IgD-negative memory B cell (primary cell): ENCODE measurements at regions not wholly inside any gene's neighbourhood (a gene's known extent, or its start where the extent isn't known, plus 50 kb on each side); places are given as distances from the start of the nearest gene placed in this dataset.

Experiments used
- H3K27ac Mint-ChIP-seq, 3 donors: one replicate each; pipeline ENCODE4 v1.8.0; 2020 to 2022; ENCODE audit warnings: mild to moderate bottlenecking in 3 of 3, mixed read lengths in 3 of 3, moderate library complexity in 1 of 3
- H3K27me3 Mint-ChIP-seq: one replicate; pipeline ENCODE4 v1.8.0; 2021; ENCODE audit warnings: mixed read lengths
- H3K36me3 Mint-ChIP-seq: one replicate; pipeline ENCODE4 v1.8.0; 2020; ENCODE audit warnings: mild to moderate bottlenecking, mixed read lengths
- H3K4me1 Mint-ChIP-seq, 3 donors: one replicate each; pipeline ENCODE4 v1.8.0; 2020 to 2022; ENCODE audit warnings: mixed read lengths in 3 of 3, mild to moderate bottlenecking in 1 of 3
- H3K4me3 Mint-ChIP-seq, 4 donors: one replicate each; pipeline ENCODE4 v1.8.0; 2020 to 2022; ENCODE audit warnings: mild to moderate bottlenecking in 4 of 4, mixed read lengths in 4 of 4, moderate library complexity in 3 of 4
- H3K9me3 Mint-ChIP-seq, 3 donors: one replicate each; pipeline ENCODE4 v1.8.0; 2020 to 2021; ENCODE audit warnings: mixed read lengths in 3 of 3, mild to moderate bottlenecking in 1 of 3

DNA sequence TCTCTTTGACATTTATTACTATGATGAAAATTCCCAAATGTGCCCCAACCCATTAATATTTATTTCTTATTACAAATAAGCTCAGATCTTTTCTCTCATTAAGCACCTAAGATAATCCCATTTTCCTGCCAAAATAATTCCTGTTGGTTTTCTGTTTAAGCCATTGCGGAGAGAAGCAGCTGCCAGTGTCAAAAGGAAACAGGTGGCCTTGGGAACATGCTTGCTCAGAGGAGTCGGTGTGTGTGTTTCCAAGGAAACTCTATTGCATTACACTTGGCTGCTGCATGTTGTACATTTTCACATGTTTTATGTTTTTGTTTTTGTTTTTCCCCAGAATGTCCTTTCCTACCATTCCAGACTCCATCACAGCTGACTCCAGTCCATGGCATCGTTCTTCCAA is 56.4 kb downstream of the CD24 start:
- Mint-ChIP-seq H3K9me3 (peaks cover 0 to 2% (median 0%) of the 10 kb centered on the region in 3 donors), H3K27ac (no peak overlapping the region)

DNA sequence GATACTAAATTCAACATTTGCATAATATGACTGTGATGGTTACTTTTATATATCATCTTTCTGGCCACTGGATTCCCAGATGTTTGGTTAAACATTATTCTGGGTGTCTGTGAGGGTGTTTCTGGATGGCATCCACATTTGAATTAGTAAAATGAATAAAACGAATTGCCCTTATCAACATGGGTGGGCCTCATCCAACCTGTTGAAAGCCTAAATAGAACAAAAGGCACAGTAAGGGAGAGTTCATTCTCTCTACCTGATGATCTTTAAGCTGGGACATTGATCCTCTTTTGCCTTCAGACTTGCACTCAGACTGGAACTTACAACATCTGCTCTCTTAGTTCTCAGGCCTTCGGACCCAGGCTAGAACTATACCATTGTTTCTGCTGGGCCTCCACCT is 57.6 kb downstream of the CD24 start:
- H3K4me1 Mint-ChIP-seq = peaks cover 0 to 4% (median 4%) of the 10 kb centered on the region in 3 donors
- peaks cover 0 to 2% (median 0%) of the 10 kb centered on the region in 3 donors for H3K9me3 Mint-ChIP-seq
- H3K36me3 Mint-ChIP-seq = peaks cover 2% of the 10 kb centered on the region
- no peak overlapping the region for H3K27ac Mint-ChIP-seq
- H3K27me3 Mint-ChIP-seq = no peaks in the 10 kb centered on the region
- H3K4me3 Mint-ChIP-seq = no peak overlapping the region

More for the DNA sequence above, 56.4 kb downstream of the CD24 start:
- H3K4me1 Mint-ChIP-seq = peaks cover 0 to 4% (median 0%) of the 10 kb centered on the region in 3 donors
- no peak overlapping the region for H3K4me3 Mint-ChIP-seq
- H3K27me3 Mint-ChIP-seq = no peaks in the 10 kb centered on the region
- peaks cover 2% of the 10 kb centered on the region for H3K36me3 Mint-ChIP-seq

DNA sequence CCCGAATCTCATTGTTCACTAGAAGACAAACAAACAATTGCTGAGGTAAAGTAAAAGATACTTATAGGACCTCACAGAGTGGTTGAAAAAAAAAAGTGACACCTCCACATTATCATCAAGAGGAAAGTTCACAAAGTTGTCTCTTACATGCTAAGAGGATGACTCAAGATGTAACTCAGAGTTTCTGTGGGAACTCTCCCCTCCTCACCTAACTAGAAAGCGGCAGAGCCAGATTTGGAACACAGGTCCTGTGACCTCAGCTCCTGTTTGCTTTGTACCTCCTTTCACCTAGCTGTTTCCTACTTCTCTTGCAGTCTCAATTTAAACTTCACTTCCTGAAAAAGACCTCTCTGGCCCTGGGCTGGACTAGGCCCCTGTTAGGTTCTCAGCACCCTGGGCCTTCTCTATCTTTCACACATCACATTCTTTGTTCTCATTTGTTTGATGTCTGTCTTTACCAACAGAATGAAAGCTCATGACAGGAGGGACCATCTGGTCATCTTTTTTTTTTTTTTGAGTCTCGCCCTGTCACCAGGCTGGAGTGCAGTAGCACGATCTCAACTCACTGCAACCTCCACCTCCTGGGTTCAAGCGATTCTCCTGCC is 60.8 kb downstream of the CD24 start:
- H3K9me3 Mint-ChIP-seq = peaks cover 0 to 2% (median 0%) of the 10 kb centered on the region in 3 donors
- peaks cover 2% of the 10 kb centered on the region for H3K36me3 Mint-ChIP-seq
- no peaks in the 10 kb centered on the region for H3K27me3 Mint-ChIP-seq
- H3K4me3 Mint-ChIP-seq = no peak overlapping the region
- peaks cover 0 to 5% (median 4%) of the 10 kb centered on the region in 3 donors for H3K4me1 Mint-ChIP-seq
- peak overlapping the region in 1 of 3 donors; percentile 17 for H3K27ac Mint-ChIP-seq

DNA sequence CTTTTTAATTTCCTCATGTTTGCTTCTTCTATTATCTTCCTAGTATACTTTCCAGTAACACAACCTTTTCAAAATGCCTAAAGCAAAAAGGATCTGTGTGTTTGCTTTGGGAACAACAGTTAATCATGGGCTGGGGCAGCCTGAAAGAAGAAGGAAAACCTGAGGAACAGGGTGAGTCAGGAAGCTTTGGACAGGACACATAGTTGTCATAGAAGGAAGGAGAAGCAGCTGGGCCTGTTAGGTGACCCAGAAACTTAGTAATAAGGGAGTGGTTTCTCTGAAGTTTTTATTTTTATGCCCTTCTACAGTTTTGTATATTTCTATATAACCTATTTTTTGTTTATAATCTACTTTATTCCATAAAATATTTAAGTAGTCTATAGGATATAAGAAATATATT is 61.4 kb downstream of the CD24 start:
- no peak overlapping the region for H3K27ac Mint-ChIP-seq
- H3K27me3 Mint-ChIP-seq = no peaks in the 10 kb centered on the region
- H3K9me3 Mint-ChIP-seq = peaks cover 0 to 2% (median 0%) of the 10 kb centered on the region in 3 donors
- H3K36me3 Mint-ChIP-seq = peaks cover 2% of the 10 kb centered on the region
- H3K4me1 Mint-ChIP-seq = peaks cover 0 to 5% (median 4%) of the 10 kb centered on the region in 3 donors
- H3K4me3 Mint-ChIP-seq = no peak overlapping the region

DNA sequence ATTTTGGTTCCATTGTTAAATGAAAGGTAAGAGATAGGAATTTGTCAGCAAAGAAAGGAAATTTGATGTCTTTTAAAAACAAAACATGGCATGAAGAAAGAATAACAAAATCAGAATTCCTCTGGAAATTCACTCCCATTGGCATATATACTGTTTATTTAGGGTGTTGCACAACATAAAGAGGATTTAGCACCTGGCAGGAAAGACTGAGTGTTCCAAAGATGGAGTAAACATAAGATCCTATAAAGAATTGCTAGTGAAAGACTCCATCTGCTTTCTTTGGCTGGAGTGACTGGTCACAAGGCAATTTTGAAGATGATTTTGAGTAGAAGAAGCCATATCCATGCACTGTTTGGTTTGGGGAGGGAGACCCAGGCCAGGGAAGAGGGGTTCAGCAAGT is 62.4 kb downstream of the CD24 start:
- Mint-ChIP-seq H3K36me3 (no peaks in the 10 kb centered on the region), H3K4me1 (peaks cover 0 to 8% (median 4%) of the 10 kb centered on the region in 3 donors), H3K9me3 (peaks cover 0 to 2% (median 0%) of the 10 kb centered on the region in 3 donors), H3K27me3 (no peaks in the 10 kb centered on the region), H3K27ac (no peak overlapping the region), H3K4me3 (no peak overlapping the region)

DNA sequence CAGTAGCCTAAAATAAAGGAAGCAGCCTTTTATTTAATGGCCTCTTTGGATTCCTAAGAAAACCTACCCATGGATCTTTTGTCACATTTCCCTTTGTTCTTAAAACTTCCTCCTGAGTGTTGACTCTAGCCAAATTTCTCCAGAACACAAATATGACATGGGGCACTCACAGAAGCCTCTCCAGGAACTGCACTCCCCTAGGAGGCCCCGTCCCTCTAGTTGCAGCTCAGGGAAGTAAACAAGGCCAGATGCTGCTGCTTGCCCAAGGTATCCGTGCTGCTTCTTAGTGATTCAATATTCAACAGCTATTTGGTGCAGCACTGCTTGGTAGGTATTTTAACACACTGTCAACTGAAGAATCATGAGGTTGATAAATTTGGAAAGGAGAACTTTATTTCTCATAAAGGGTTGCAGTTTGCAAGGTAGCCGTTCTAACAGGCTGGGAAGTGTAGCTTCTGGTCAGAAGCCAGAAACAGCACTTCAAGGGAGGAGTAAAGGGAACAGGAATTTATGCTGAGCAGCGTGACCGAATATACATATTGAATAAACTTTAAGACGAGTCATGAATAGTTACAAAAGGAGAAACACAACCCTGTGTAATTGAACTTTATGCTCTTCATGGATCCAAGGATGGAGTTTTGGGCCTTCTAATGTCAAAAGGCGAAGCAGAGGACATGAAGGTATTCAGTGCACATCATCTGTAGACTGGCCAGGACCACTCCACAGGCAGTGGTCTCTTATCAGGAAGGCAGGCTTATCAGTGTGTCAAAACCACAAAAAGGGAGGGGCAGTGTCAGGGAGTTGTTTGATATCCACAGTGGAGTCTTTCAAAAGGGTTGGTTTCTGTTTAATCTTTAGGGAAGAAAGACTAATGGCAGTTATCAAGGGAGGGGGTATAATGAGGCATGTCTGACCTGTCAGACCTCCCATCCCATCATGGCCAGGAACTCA is 63.3 kb downstream of the CD24 start:
- H3K27ac Mint-ChIP-seq = peak overlapping the region in 1 of 3 donors; percentile 31
- no peaks in the 10 kb centered on the region for H3K27me3 Mint-ChIP-seq
- H3K36me3 Mint-ChIP-seq = no peaks in the 10 kb centered on the region

DNA sequence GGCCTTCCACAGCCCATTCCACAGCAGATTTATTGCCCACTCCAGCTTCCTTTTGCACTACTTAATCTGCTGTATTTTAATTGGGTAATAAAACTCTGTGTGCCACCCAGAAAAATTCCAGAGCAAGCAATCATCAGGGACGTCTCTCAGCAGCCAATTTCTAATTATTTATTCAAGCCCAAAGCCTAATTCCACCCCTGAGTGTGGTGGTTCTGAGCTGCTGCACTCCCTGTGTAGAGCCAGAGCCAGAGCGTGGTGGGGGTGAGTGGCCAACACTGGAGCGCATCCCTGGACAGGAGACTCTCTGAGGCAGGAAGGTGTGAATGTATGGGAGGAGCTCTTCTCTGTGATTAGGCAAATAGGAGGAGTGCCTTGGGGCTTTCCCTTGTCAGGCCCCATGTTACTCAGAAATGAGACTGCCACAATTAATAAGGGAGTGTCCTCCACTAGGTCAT is 66.1 kb downstream of the CD24 start:
- Mint-ChIP-seq H3K9me3 (peaks cover 0 to under 1% (median 0%) of the 10 kb centered on the region in 3 donors), H3K4me3 (no peak overlapping the region), H3K27me3 (no peaks in the 10 kb centered on the region), H3K27ac (peak overlapping the region in 1 of 3 donors; percentile 4), H3K4me1 (peaks cover 0 to 5% (median 4%) of the 10 kb centered on the region in 3 donors), H3K36me3 (no peaks in the 10 kb centered on the region)

More for the DNA sequence above, 63.3 kb downstream of the CD24 start:
- Mint-ChIP-seq H3K9me3 (peaks cover 0 to 2% (median 0%) of the 10 kb centered on the region in 3 donors), H3K4me3 (no peak overlapping the region), H3K4me1 (peaks cover 0 to 8% (median 4%) of the 10 kb centered on the region in 3 donors)

DNA sequence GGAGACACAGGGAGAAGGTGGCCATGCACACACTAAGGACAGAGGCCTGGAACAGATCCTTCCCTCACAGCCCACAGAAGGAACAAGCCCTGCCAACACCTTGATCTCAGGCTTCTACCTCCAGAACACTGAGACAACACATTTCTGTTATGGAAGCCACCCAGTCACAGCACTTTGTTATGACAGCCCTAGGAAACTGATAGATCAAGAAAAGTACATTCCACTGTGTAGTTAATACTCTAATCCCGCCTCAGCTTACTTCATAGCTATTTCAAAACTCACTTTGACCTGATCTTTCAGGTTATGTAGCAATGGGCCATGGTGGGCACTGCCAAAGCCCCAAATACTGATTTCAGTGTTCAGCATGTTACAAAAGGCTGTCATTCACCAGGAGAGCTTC is 66.8 kb downstream of the CD24 start:
- Mint-ChIP-seq H3K9me3 (peaks cover 0 to 1% (median under 1%) of the 10 kb centered on the region in 3 donors), H3K4me1 (peaks cover 0 to 5% (median 2%) of the 10 kb centered on the region in 3 donors), H3K27ac (no peak overlapping the region), H3K4me3 (no peak overlapping the region), H3K27me3 (no peaks in the 10 kb centered on the region), H3K36me3 (no peaks in the 10 kb centered on the region)

DNA sequence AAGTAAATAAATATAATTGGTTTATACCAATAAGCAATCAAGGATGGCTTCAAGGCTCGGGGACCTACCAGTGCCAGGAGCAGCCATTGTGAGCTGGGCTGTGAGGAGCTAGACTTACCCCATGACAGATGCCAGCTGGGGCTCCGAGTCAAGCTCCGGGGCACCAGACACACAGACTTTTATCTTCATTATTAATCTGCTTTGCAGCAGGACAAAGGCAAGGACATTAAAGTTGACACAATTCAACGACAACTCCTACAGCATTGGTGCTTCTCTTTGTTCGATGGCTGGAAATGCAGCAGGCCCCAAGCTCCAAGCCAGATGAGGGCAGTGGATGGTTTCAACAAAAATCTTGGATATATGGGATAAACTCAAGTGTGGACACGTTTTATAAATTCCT is 68.3 kb downstream of the CD24 start:
- Mint-ChIP-seq H3K9me3 (peaks cover 1 to 9% (median 4%) of the 10 kb centered on the region in 3 donors), H3K4me1 (peaks cover 0 to 3% (median 0%) of the 10 kb centered on the region in 3 donors), H3K36me3 (no peaks in the 10 kb centered on the region), H3K4me3 (no peak overlapping the region), H3K27ac (no peak overlapping the region), H3K27me3 (no peaks in the 10 kb centered on the region)

DNA sequence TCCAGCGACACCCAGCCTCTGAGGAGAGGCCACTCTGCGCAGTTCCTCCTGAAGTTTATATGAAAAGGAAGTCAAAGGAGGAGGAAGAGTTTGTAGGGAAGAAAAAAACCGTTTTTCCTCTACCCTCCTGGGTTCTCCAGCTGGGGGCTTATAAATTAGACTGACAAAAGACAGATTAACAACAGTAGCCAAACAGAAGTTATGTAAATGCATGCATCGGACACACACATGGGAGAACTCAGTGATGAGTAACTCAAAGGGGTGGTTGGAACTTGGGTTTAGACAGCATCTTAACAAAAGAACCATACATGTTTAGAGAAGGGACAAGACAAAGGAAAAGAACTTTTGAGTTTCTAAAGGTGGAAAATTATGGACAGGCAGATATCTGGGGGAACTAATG is 71.2 kb downstream of the CD24 start:
- peaks cover 4% of the 10 kb centered on the region for H3K36me3 Mint-ChIP-seq
- H3K27ac Mint-ChIP-seq = no peak overlapping the region

DNA sequence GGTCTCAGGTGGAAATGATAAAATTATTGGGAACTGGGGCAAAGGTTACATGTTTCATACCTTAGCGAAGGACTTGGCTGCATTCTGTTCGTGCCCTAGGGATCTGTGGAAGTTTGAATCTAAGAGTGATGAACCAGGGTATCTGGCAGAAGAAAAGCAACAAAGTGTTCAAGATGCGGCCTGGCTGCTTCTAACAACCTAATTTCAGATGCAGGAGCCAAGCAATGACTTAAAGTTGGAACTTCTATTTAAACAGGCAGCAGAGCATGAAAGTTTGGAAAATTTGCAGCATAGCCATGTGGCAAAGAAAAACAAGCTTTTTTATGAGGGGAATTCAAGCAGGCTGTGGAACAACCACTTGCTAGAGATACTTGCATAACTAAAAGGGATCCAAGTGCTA is 73.5 kb downstream of the CD24 start:
- peaks cover 3 to 16% (median 10%) of the 10 kb centered on the region in 3 donors for H3K9me3 Mint-ChIP-seq
- H3K27ac Mint-ChIP-seq = peak overlapping the region in 1 of 3 donors; percentile 24
- no peaks in the 10 kb centered on the region for H3K27me3 Mint-ChIP-seq
- H3K36me3 Mint-ChIP-seq = peaks cover 4% of the 10 kb centered on the region
- H3K4me1 Mint-ChIP-seq = no peaks in the 10 kb centered on the region
- peak overlapping the region in 1 of 4 donors; percentile 45 for H3K4me3 Mint-ChIP-seq

More for the DNA sequence above, 71.2 kb downstream of the CD24 start:
- Mint-ChIP-seq H3K4me3 (no peak overlapping the region), H3K4me1 (peaks cover 0 to 3% (median 0%) of the 10 kb centered on the region in 3 donors), H3K9me3 (peaks cover 3 to 16% (median 10%) of the 10 kb centered on the region in 3 donors), H3K27me3 (no peaks in the 10 kb centered on the region)

DNA sequence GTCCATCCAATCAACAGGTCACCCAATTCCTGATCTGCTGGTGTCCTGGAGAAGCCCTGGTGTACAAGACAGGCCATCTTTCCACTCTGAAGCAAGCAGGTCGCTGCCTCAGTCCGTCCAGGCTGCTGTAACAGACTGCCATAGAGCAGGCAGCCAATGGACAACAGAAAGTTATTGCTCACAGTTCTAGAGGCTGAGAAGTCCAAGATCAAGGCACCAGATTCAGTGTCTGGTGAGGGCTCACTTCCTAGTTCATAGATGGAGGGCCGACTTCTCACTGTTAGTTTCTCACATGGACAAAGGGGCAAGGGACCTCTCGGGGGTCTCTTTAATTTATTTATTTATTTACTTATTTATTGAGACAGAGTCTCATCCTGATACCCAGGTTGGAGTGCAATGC is 74.8 kb downstream of the CD24 start:
- peaks cover 4% of the 10 kb centered on the region for H3K36me3 Mint-ChIP-seq
- H3K27me3 Mint-ChIP-seq = no peaks in the 10 kb centered on the region
- H3K27ac Mint-ChIP-seq = no peak overlapping the region
- H3K4me1 Mint-ChIP-seq = no peaks in the 10 kb centered on the region
- peaks cover 3 to 16% (median 10%) of the 10 kb centered on the region in 3 donors for H3K9me3 Mint-ChIP-seq
- no peak overlapping the region for H3K4me3 Mint-ChIP-seq

DNA sequence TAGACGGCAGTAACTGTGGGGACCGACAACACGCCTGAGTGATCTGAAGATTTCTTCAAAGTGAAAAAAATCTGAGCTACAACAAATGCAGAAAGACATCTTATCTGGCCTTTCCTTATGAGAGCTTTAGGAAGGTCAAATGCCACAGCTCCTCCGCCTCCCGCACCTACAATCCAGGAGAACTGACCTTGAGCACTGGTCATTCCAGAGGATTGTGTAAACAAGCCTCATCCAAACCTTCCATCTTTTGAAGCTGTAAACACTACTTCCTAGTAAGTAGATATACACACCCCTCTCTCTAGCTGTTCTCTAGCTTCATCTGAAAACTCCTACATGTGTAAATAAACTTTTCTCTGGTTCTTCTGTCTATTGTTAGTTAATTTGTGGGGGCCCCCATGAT is 76.9 kb downstream of the CD24 start:
- peaks cover 0 to 1% (median 0%) of the 10 kb centered on the region in 3 donors for H3K4me1 Mint-ChIP-seq
- H3K27me3 Mint-ChIP-seq = no peaks in the 10 kb centered on the region
- peaks cover 2 to 15% (median 8%) of the 10 kb centered on the region in 3 donors for H3K9me3 Mint-ChIP-seq
- no peak overlapping the region for H3K4me3 Mint-ChIP-seq
- no peak overlapping the region for H3K27ac Mint-ChIP-seq
- peaks cover 4% of the 10 kb centered on the region for H3K36me3 Mint-ChIP-seq

DNA sequence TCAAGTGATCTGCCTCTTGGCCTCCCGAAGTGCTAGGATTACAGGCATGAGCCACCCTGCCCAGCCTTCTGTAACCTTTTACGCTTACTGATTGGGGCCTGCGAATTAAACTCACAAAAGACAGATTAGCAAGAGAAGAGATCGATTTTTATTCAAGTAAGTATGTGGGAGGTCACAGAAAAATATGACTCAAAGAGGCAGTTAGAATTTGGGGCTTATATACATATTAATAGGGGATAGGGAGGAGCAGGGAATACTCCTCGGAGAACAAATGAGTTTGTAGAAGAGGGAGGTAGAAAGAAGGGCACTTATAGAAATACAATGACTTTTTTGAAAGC is 78.9 kb downstream of the CD24 start:
- peaks cover under 1 to 1% (median 1%) of the 10 kb centered on the region in 3 donors for H3K9me3 Mint-ChIP-seq
- no peaks in the 10 kb centered on the region for H3K27me3 Mint-ChIP-seq
- peaks cover 0 to 1% (median 0%) of the 10 kb centered on the region in 3 donors for H3K4me1 Mint-ChIP-seq
- peak overlapping the region in 1 of 3 donors; percentile 23 for H3K27ac Mint-ChIP-seq
- no peak overlapping the region for H3K4me3 Mint-ChIP-seq
- H3K36me3 Mint-ChIP-seq = peaks cover 1% of the 10 kb centered on the region
